Endothelial cell of umbilical vein (primary cell): ENCODE measurements at regions not wholly inside any gene's neighbourhood (a gene's known extent, or its start where the extent isn't known, plus 50 kb on each side); places are given as distances from the start of the nearest gene placed in this dataset.

Experiments
- BruUV-seq: library from RNA; stranded (reverse); fragments of 400-500 nt; replicated peaks from 2 replicates; lab custom pipeline; 2021; lab: Mats Ljungman, UMichigan
- CTCF ChIA-PET: fragments of 300-600, 350-600 bp; sonication (Branson Sonifier 250); formaldehyde crosslinking; loops from one replicate; lab custom pipeline; 2021; ENCODE audit warnings: antibody characterized with exemption, inconsistent platforms; lab: Charles Lee
- POLR2A ChIA-PET: fragments of 300-600, 350-600 bp; sonication (Branson Sonifier 250); formaldehyde crosslinking; loops from one replicate; lab custom pipeline; 2021; ENCODE audit warnings: antibody characterized with exemption, inconsistent platforms; lab: Charles Lee
- DNase-seq: peaks from one replicate; pipeline ENCODE4 v3.0.0-alpha.2; 2011; ENCODE audit warnings: low read depth, low spot score
- FAIRE-seq: peaks from 2 replicates; lab custom pipeline; 2011; peaks lifted over from hg19 to GRCh38; lab: Jason Lieb, UNC
- H2AFZ ChIP-seq: 2 replicates; pipeline ENCODE4 v1.6.0; 2012; ENCODE audit warnings: low read depth, low read length, control low read depth, inconsistent platforms
- H3K27ac ChIP-seq: 2 replicates; pipeline ENCODE4 v1.5.1; 2011; ENCODE audit warnings: low read depth, mild to moderate bottlenecking, control low read depth, low read length, moderate library complexity; ENCODE audit not compliant: insufficient read depth
- H3K27me3 ChIP-seq, 2 experiments: 2 replicates each; pipeline versions ENCODE4 v1.6.0 to v1.6.1; 2011; ENCODE audit warnings: low read length in 2 of 2, mixed read lengths in 1 of 2; ENCODE audit not compliant: control insufficient read depth in 2 of 2, insufficient read depth in 2 of 2
- H3K36me3 ChIP-seq, 2 experiments: 2 replicates in 1 of 2; 3 replicates in 1 of 2; pipeline ENCODE4 v1.5.1; 2011; ENCODE audit warnings: low read length in 2 of 2, mild to moderate bottlenecking in 1 of 2, moderate library complexity in 1 of 2; ENCODE audit not compliant: control insufficient read depth in 2 of 2, insufficient read depth in 2 of 2; ENCODE audit errors: extremely low read depth in 1 of 2
- H3K4me1 ChIP-seq: 3 replicates; pipeline ENCODE4 v1.5.1; 2011; ENCODE audit warnings: mild to moderate bottlenecking, low read length; ENCODE audit not compliant: control insufficient read depth, insufficient read depth; ENCODE audit errors: extremely low read depth
- H3K4me2 ChIP-seq: 2 replicates; pipeline ENCODE4 v1.6.1; 2011; ENCODE audit warnings: low read length, control low read depth, mixed read lengths; ENCODE audit not compliant: insufficient read depth
- H3K4me3 ChIP-seq, 3 experiments: fragments of 200-600 bp in 1 of 3; sonication (generic), shearing (Covaris generic) in 1 of 3; replicated peaks in 1 of 3; 2 replicates each; pipeline ENCODE4 v1.5.1; 2011 to 2016; ENCODE audit warnings: control low read depth in 3 of 3, low read length in 3 of 3, mild to moderate bottlenecking in 2 of 3, inconsistent platforms in 1 of 3, low read depth in 1 of 3, moderate library complexity in 1 of 3; ENCODE audit not compliant: insufficient read depth in 1 of 3
- H3K79me2 ChIP-seq: 2 replicates; pipeline ENCODE4 v1.6.0; 2012; ENCODE audit warnings: low read length, inconsistent platforms; ENCODE audit not compliant: control insufficient read depth, insufficient read depth
- H3K9ac ChIP-seq: replicated peaks from 2 replicates; pipeline ENCODE3; 2011; ENCODE audit warnings: low read length, control low read depth; ENCODE audit not compliant: insufficient read depth; ENCODE audit errors: extremely low read depth
- H3K9me1 ChIP-seq: replicated peaks from 3 replicates; pipeline ENCODE4 v1.6.0; 2011; ENCODE audit warnings: mild to moderate bottlenecking, low read length; ENCODE audit not compliant: control insufficient read depth, insufficient read depth; ENCODE audit errors: extremely low read depth
- H3K9me3 ChIP-seq: replicated peaks from 2 replicates; pipeline ENCODE4 v1.5.1; 2012; ENCODE audit warnings: low read length, inconsistent platforms; ENCODE audit not compliant: control insufficient read depth, insufficient read depth
- H4K20me1 ChIP-seq: replicated peaks from 2 replicates; pipeline ENCODE3; 2011; ENCODE audit warnings: mild to moderate bottlenecking, low read length; ENCODE audit not compliant: control insufficient read depth, insufficient read depth; ENCODE audit errors: extremely low read depth
- EZH2 ChIP-seq: IDR thresholded peaks from 2 replicates; pipeline ENCODE4 v1.6.1; 2012; ENCODE audit warnings: borderline replicate concordance, low read depth, mild to moderate bottlenecking, moderate library complexity, low read length, inconsistent platforms; ENCODE audit not compliant: severe bottlenecking
- FOS ChIP-seq: IDR thresholded peaks from 2 replicates; pipeline ENCODE4 v1.6.1; 2011; ENCODE audit warnings: mild to moderate bottlenecking, low read length, moderate library complexity, borderline replicate concordance; ENCODE audit not compliant: insufficient read depth
- GATA2 ChIP-seq: IDR thresholded peaks from 2 replicates; pipeline ENCODE4 v1.7.0; 2011; ENCODE audit warnings: low read depth, mild to moderate bottlenecking, moderate library complexity, mixed read lengths, low read length; ENCODE audit not compliant: insufficient read length, insufficient read depth
- JUN ChIP-seq: IDR thresholded peaks from 2 replicates; pipeline ENCODE4 v1.6.1; 2011; ENCODE audit warnings: borderline replicate concordance, low read depth; ENCODE audit not compliant: insufficient read length, insufficient read depth
- MYC ChIP-seq: IDR thresholded peaks from one replicate; pipeline ENCODE4 v1.6.1; 2011; ENCODE audit warnings: mild to moderate bottlenecking, low read depth, low read length
- POLR2A ChIP-seq: IDR thresholded peaks from 2 replicates; pipeline ENCODE4 v1.6.1; 2012; ENCODE audit warnings: low read depth, mild to moderate bottlenecking, control low read depth, low read length
- POLR2AphosphoS5 ChIP-seq: IDR thresholded peaks from 2 replicates; pipeline ENCODE4 v1.6.1; 2012; ENCODE audit warnings: low read depth, mild to moderate bottlenecking, control low read depth, low read length, moderate library complexity; ENCODE audit not compliant: insufficient read depth
- dilution Hi-C: fragments of 300-500 bp; cut with MboI; formaldehyde crosslinking; loops from one replicate; pipeline ENCODE4 v1.15.0; 2019; ENCODE audit warnings: low sequenced_read_pairs; ENCODE audit not compliant: extremely low pct_ligation_motif_present
- intact Hi-C: fragments of 100-400 bp; cut with micrococcal nuclease; formaldehyde crosslinking; loops from one replicate; pipeline ENCODE4 v1.10.0; 2022
- TF ChIP-seq, protein P1 (sequence below), 2 donors: IDR thresholded peaks; 1 replicate in 1 of 2; 2 replicates in 1 of 2; pipeline ENCODE4 v1.5.1; 2011; ENCODE audit warnings: low read length in 2 of 2, mild to moderate bottlenecking in 2 of 2, moderate library complexity in 2 of 2, control low read depth in 1 of 2, inconsistent platforms in 1 of 2, low read depth in 1 of 2; ENCODE audit not compliant: insufficient read depth in 1 of 2; ENCODE audit errors: extremely low read depth in 1 of 2
- TF ChIP-seq, protein P2 (sequence below): IDR thresholded peaks from 2 replicates; pipeline ENCODE4 v1.6.1; 2011; ENCODE audit not compliant: insufficient read depth, insufficient read length

DNA sequence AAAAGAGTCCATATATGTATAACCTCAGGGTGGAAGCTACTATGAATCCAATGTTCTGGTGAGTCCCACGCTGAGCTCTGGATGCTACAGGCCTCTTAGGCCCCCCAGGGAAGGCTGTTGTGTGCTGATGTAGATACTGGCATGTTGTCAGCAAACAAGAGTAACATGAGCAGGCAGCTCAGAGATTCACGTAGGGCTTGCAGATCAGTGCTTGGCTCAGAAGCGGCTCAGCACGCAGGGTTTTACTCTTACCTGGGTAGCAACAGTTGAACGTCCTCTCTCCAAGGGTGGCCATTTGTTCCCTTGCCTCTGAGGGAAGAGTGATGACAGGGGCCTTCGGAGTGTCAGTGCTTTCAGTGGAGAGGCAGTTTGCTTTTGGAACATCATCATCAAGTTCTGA, 93.4 kb downstream of the ZFP64 start:
- peaks cover 9 to 19% of the 10 kb centered on the region in 2 experiments for H3K36me3 ChIP-seq
- ChIA-PET CTCF (no interaction called here), POLR2A (no interaction called here)
- DNase-seq (no peak), FAIRE-seq (no peak)
- dilution Hi-C loops (no loop called here), intact Hi-C loops (no loop called here)
- no peaks in the 10 kb centered on the region for H3K9me1 ChIP-seq
- no peaks in the 10 kb centered on the region for H3K9me3 ChIP-seq
- no TSS peak for BruUV-seq
- H3K9ac ChIP-seq: no peak overlapping the region
- no peak overlapping the region for H3K4me3 ChIP-seq
- no peaks in the 10 kb centered on the region for H3K27me3 ChIP-seq
- H3K79me2 ChIP-seq: peaks cover 25% of the 10 kb centered on the region
- H2AFZ ChIP-seq: no peak overlapping the region
- no peak overlapping the region for H3K27ac ChIP-seq
- no peaks in the 10 kb centered on the region for H4K20me1 ChIP-seq
- H3K4me1 ChIP-seq: peaks cover 3% of the 10 kb centered on the region
- H3K4me2 ChIP-seq: no peak overlapping the region
- TF ChIP-seq POLR2AphosphoS5: no peak
- no peak for TF ChIP-seq POLR2A
- TF ChIP-seq JUN: no peak
- no peak for TF ChIP-seq EZH2
- TF ChIP-seq, protein P1, sequence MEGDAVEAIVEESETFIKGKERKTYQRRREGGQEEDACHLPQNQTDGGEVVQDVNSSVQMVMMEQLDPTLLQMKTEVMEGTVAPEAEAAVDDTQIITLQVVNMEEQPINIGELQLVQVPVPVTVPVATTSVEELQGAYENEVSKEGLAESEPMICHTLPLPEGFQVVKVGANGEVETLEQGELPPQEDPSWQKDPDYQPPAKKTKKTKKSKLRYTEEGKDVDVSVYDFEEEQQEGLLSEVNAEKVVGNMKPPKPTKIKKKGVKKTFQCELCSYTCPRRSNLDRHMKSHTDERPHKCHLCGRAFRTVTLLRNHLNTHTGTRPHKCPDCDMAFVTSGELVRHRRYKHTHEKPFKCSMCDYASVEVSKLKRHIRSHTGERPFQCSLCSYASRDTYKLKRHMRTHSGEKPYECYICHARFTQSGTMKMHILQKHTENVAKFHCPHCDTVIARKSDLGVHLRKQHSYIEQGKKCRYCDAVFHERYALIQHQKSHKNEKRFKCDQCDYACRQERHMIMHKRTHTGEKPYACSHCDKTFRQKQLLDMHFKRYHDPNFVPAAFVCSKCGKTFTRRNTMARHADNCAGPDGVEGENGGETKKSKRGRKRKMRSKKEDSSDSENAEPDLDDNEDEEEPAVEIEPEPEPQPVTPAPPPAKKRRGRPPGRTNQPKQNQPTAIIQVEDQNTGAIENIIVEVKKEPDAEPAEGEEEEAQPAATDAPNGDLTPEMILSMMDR (IDR thresholded peaks at IDR 0.05; ENCODE audit: extremely low read depth in 1 of 2, insufficient read depth in 1 of 2, low read depth in 1 of 2, low read length in 2 of 2): no peak
- TF ChIP-seq FOS: no peak
- no peak for TF ChIP-seq GATA2
- no peak for TF ChIP-seq MYC
- TF ChIP-seq, protein P2, sequence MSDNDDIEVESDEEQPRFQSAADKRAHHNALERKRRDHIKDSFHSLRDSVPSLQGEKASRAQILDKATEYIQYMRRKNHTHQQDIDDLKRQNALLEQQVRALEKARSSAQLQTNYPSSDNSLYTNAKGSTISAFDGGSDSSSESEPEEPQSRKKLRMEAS: no peak
